GM19395 (cell line): ENCODE measurements at regions not wholly inside any gene's neighbourhood (a gene's known extent, or its start where the extent isn't known, plus 50 kb on each side); places are given as distances from the start of the nearest gene placed in this dataset.

ENCODE experiments used
- ATAC-seq: cut with Tn5 transposase; IDR thresholded peaks from one replicate; pipeline ENCODE4 v1.9.1; 2021; ENCODE audit warnings: mild to moderate bottlenecking, moderate library complexity; ENCODE audit not compliant: unreplicated experiment

DNA sequence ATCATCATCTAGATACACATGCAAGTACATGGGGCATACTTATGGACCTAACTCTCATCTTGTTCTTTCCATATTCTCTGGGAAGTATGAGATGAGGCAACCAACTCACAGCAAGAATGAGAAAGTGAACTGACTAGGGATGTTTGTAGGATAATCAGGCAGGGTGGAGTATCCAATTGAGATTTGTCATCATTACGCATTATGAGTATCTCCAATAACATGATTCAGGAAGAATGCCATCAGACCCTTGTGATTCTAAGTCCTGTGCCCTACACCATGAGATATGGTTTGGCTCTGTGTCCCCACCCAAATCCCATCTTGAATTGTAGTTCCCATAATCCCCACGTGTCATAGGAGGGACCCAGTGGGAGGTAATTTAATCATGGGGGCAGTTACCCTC lies 154.0 kb downstream of the SLC30A10 start:
- ATAC-seq = no peak

DNA sequence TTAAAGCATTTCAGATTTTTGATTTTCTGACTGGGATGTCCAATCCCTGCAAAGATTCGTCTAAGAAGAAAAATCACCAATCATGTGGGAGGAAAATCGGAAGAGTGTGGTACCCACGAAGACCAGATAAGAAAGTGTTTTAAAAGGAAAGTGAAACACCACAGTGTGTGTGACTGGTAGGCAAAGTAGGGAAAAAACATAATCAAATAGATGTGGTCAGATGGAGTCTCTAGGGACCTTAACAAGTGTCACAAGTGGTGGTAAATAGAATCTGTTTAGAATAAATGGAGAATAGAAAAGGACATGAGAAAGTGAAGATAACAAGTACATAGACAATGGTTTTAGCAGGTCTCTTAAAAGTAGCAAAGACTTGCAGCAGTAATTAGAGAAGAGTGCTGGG lies 154.6 kb downstream of the SLC30A10 start:
- ATAC-seq = peak; percentile 100

DNA sequence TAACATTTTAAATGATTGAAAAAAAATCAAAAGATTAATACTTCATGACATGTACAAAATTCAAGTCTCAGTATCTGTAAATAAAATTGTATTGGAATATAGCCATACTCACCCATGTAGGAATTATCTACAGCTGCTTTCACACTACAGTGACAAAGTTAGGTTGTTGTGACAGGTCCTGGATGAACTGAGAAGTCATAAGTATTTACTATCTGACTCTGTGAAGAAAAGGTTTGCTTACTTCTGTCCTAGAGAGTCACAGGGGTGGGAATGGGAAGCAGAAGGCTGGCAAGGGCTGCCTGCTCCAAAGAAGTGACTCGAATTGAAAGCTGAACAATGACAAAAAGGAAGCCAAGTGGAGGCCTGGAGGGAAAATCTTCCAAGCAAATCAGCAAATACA lies 155.2 kb downstream of the SLC30A10 start:
- no peak for ATAC-seq

DNA sequence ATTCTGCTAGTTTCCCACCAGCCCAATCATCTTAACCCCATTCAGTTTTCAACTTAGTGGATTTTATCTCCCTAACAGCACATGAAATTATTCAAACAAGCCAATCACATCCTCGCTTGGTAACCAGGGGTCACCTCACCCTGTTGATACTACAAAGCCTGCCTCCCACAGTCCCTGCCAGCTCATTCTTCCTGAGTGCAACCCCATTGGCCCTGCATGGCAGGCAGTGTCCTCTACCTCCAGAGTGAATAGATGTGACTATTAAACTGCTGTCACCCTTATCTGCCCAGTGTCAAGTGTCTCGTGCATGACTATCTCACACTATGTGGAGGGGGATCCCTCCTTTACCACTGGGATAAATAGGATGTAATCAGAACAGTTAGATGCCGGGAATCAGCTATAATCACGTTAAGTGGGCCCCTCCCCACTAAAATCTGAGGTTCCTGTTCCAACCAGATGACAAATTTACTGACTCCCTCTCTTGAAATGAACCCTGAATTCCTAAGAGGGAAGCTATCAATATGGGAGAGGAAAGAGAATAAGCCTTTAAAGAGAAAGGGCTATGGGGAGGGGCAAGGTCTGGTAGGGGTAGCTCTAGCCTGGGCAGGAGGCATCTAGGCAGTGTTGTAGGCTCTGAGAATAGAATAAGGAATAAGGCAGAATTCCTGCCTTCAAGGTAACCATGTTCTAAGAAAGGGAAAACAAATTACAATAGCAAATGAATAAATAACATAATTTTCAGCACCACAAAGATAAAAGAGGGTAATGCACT lies 155.9 kb downstream of the SLC30A10 start:
- no peak for ATAC-seq

DNA sequence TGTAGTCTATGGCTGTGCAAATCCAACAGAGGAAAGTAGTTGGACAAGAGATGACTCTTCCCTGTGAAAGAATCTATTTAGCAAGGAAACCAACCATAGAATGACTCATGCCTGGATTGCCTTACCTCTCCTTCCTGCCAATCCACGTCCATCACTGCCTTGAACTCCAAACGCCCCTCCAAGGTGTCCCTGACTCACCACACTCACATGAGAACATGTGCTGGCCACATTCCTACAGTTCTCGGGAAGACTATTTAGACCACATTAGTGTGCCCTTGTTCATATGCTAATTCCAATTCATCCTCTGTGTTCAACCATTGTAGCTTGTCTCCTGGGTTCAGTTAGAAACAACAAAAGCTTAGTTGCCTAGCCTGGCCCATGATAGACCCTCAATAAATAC lies 157.3 kb downstream of the SLC30A10 start:
- ATAC-seq = no peak

DNA sequence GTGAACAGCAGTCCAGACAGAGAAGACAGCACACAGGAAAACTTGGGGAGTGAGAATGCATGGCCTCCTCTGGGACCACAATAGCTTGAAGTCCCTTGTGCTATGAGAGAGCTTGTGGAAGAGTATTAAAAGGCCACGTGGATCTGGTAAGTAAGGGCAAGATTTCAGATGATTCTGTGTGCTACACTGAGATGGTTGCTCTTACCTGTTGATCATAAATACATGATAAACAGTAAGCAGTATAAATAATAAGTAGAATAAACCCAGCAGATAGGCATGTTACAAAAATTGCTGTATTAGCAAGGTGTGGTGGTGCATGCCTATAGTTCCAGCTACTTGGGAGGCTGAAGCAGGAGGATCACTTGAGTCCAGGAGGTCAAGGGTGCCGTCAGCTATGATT lies 150.4 kb upstream of the ZC3H11B start:
- ATAC-seq = no peak

GRCh38 chr1:219761208-219761860 lies 148.4 kb upstream of the ZC3H11B start:
- ATAC-seq = no peak

DNA sequence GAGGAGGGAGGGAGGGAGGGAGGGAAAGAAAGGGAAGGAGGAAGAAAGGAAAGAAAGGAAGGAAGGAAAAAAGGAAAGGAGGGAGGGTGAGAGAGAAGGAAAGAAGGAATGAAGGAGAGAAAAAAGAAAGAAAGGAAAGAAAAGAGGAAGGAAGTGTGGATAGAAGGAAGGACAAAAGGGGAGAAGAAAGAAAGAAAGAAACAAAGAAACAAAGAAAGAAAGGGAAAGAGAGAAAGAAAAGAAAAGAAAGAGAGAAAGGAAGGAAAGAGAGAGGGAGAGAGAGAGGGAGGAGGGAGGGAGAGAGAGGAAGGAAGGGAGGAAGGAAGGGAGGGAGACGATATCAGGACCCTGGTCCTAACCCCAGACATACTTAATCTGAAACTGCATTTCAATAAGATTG lies 146.2 kb upstream of the ZC3H11B start:
- no peak for ATAC-seq

GRCh38 chr1:219757890-219758289 lies 145.0 kb upstream of the ZC3H11B start:
- no peak for ATAC-seq

GRCh38 chr1:219755234-219755633 lies 142.3 kb upstream of the ZC3H11B start:
- ATAC-seq = no peak

GRCh38 chr1:219754767-219755166 lies 141.9 kb upstream of the ZC3H11B start:
- no peak for ATAC-seq

DNA sequence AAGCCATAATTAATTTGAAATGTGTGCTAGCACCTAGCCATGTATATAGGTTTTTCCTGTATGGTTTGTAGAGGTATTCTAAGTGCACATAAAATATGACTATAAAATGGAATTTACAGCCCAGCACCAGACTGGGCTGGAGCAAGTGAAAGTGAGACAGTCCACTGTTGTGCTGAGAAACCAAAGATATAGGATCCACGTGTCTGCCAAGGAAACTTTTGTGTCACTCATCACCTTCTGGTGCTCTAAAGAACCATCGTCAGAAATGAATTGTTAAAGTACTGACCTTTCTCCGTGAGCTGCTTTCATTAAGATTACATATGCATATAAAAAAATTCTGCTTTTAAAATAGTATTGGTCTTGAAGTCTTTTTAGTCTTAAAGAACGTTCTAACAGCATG lies 141.0 kb upstream of the ZC3H11B start:
- ATAC-seq = no peak

GRCh38 chr1:219752645-219753044 lies 139.7 kb upstream of the ZC3H11B start:
- ATAC-seq = no peak

DNA sequence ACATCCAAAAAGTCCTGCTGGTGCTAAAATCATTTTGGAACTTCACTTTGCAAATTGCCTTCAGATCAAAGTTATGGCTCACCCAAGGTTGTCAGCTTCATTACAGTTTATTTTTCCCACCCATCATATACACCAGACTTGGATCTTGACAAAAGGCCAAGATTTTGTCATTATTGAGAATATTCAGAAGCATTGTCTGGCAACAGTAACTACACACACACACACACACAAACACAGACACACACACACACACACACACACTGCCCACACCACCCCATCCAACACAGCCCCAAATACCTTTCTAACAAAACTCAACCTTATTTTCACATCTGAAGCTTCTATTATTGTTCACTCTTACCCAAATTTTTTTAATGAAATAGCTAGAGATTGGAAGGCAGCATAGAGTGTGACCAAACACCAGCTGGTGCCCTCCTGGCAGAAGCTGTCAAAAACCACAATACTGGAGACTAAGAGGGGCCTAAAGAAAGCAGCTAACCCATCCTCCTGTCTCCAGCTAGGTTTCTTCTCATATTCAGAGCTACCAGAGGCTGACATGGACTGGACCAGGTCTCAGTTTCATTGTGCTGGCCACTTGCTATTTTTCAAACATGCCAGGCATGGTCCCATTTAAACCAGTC lies 139.1 kb upstream of the ZC3H11B start:
- no peak for ATAC-seq

GRCh38 chr1:219749370-219749769 lies 136.5 kb upstream of the ZC3H11B start:
- ATAC-seq = no peak

- no peak for ATAC-seq
These were observed 133.2 kb upstream of the ZC3H11B start for GRCh38 chr1:219746141-219746540.

- ATAC-seq = no peak
These were observed 132.0 kb upstream of the ZC3H11B start for GRCh38 chr1:219744652-219745469.

DNA sequence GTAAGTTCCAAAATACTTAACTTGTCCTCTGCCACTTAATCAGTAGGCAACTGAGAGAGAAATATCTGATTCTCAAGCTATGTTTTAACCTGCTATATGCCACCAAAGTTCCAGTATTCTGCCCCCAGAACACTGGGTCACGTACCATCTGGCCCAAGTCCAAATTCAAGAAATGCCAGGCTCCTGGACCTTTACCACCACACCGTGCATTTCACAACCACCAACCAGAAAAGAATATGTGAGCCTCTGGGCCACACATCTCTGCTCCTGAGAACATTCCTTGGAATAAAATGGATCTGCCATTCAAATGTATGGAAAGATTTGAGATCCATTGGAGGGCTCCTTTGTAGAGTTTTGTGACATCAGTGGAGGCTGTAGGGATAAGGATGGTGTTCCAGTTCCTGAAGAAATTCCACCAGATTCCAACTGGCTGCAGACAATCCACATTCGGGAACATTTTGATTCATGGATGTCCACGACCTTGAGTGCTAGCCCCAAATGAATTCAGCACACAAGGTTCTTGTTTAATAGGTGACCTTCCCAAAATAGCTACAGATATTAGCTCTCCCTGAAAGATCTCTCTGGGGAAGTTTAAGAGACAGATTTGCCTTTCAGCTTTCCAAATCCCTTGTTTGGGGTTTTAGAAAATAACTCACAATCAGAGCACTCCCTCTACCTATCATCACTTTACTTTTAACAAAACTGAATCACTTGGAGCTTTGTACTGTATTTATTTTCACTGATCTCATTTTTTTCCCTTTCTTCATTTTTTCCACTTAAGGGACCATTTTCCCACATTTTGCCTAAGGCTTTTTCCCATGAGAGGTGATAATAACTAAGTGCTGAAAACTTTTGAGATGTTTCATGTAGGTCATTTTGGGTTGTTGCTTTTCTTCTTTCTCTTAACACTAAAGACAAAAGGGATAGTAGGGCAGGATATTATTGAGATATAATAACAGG lies 128.4 kb upstream of the ZC3H11B start:
- ATAC-seq = no peak

DNA sequence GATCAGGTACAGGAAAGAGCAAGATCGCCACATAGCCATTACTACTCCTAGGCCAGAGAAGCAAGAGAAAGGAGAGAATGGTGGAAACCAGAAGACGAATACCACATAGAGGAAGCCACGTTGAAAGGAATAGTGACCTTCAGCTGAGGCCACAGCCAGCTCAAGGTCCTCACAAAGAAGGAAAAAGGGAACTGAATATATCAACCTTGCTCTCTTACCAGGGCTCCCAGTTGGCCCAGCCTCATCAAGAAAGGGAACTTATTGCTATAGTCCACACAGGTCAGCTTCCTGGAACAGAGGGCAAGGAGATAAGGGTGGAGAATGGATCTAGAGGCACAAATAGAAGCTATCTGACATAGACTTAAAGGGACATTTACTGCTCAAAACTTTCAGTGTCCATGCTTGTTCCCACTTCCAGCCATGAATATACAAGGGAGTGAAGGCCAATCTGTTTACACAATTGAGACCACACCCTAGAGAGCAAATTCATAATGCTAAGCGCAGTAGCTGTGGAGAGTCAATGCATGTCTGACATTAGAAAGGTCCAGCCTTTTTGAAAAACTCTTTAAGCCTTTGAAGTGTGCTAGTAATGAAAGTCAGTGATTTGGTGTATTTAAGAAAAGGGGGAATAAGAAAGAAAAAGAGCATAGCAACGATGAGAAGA lies 120.7 kb upstream of the ZC3H11B start:
- ATAC-seq = no peak
